Endothelial cell (in vitro differentiated cells): ENCODE measurements at regions not wholly inside any gene's neighbourhood (a gene's known extent, or its start where the extent isn't known, plus 50 kb on each side); places are given as distances from the start of the nearest gene placed in this dataset.

Experiments used
- DNase-seq: peaks from one replicate; pipeline ENCODE4 v3.0.0; 2021; ENCODE audit warnings: low spot score
- H3K27ac Mint-ChIP-seq: one replicate; pipeline ENCODE4 v1.8.0; 2021; ENCODE audit warnings: mixed read lengths, inconsistent platforms; ENCODE audit not compliant: unreplicated experiment
- H3K27me3 Mint-ChIP-seq: one replicate; pipeline ENCODE4 v1.8.0; 2021; ENCODE audit warnings: mild to moderate bottlenecking, moderate library complexity, mixed read lengths, inconsistent platforms; ENCODE audit not compliant: unreplicated experiment
- H3K36me3 Mint-ChIP-seq: one replicate; pipeline ENCODE4 v1.8.0; 2021; ENCODE audit warnings: mild to moderate bottlenecking, low read depth, mixed read lengths, inconsistent platforms; ENCODE audit not compliant: unreplicated experiment
- H3K4me1 Mint-ChIP-seq: one replicate; pipeline ENCODE4 v1.8.0; 2021; ENCODE audit warnings: mild to moderate bottlenecking, mixed read lengths, inconsistent platforms; ENCODE audit not compliant: unreplicated experiment
- H3K4me3 Mint-ChIP-seq: one replicate; pipeline ENCODE4 v1.8.0; 2021; ENCODE audit warnings: mild to moderate bottlenecking, mixed read lengths, inconsistent platforms; ENCODE audit not compliant: unreplicated experiment
- H3K9me3 Mint-ChIP-seq: one replicate; pipeline ENCODE4 v1.8.0; 2021; ENCODE audit warnings: mixed read lengths, inconsistent platforms; ENCODE audit not compliant: unreplicated experiment
- TF ChIP-seq, protein P1 (sequence below): fragments of 200-600 bp; sonication (generic); IDR thresholded peaks from one replicate; pipeline ENCODE4 v1.5.0; 2021; ENCODE audit warnings: antibody characterized with exemption; ENCODE audit not compliant: unreplicated experiment

GRCh38 chr14:29030121-29030520 lies 263.5 kb downstream of the FOXG1 start:
- no peaks in the 10 kb centered on the region for H3K9me3 Mint-ChIP-seq
- no peak for DNase-seq
- no peak overlapping the region for H3K4me3 Mint-ChIP-seq
- peaks cover 5% of the 10 kb centered on the region for H3K4me1 Mint-ChIP-seq
- peaks cover 1% of the 10 kb centered on the region for H3K27me3 Mint-ChIP-seq
- H3K36me3 Mint-ChIP-seq: no peaks in the 10 kb centered on the region
- H3K27ac Mint-ChIP-seq: no peak overlapping the region
- TF ChIP-seq, protein P1, sequence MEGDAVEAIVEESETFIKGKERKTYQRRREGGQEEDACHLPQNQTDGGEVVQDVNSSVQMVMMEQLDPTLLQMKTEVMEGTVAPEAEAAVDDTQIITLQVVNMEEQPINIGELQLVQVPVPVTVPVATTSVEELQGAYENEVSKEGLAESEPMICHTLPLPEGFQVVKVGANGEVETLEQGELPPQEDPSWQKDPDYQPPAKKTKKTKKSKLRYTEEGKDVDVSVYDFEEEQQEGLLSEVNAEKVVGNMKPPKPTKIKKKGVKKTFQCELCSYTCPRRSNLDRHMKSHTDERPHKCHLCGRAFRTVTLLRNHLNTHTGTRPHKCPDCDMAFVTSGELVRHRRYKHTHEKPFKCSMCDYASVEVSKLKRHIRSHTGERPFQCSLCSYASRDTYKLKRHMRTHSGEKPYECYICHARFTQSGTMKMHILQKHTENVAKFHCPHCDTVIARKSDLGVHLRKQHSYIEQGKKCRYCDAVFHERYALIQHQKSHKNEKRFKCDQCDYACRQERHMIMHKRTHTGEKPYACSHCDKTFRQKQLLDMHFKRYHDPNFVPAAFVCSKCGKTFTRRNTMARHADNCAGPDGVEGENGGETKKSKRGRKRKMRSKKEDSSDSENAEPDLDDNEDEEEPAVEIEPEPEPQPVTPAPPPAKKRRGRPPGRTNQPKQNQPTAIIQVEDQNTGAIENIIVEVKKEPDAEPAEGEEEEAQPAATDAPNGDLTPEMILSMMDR: no peak

- peaks cover 1% of the 10 kb centered on the region for H3K27me3 Mint-ChIP-seq
- H3K4me1 Mint-ChIP-seq: peaks cover 5% of the 10 kb centered on the region
- H3K36me3 Mint-ChIP-seq: no peaks in the 10 kb centered on the region
- no peak overlapping the region for H3K4me3 Mint-ChIP-seq
- DNase-seq: no peak
- H3K9me3 Mint-ChIP-seq: no peaks in the 10 kb centered on the region
- no peak overlapping the region for H3K27ac Mint-ChIP-seq
- TF ChIP-seq, protein P1: no peak
Observed at GRCh38 chr14:29030970-29031369, 264.4 kb downstream of the FOXG1 start.

- TF ChIP-seq, protein P1: no peak
- peaks cover 2% of the 10 kb centered on the region for H3K4me1 Mint-ChIP-seq
- no peak overlapping the region for H3K4me3 Mint-ChIP-seq
- DNase-seq: no peak
- H3K27me3 Mint-ChIP-seq: peaks cover 1% of the 10 kb centered on the region
- no peaks in the 10 kb centered on the region for H3K36me3 Mint-ChIP-seq
- no peak overlapping the region for H3K27ac Mint-ChIP-seq
- H3K9me3 Mint-ChIP-seq: no peaks in the 10 kb centered on the region
Observed at GRCh38 chr14:29035134-29035533, 268.5 kb downstream of the FOXG1 start.

GRCh38 chr14:29037411-29037810 lies 270.8 kb downstream of the FOXG1 start:
- Mint-ChIP-seq H3K9me3 (no peaks in the 10 kb centered on the region), H3K27me3 (peaks cover 1% of the 10 kb centered on the region), H3K4me3 (no peak overlapping the region), H3K36me3 (no peaks in the 10 kb centered on the region), H3K4me1 (peaks cover 2% of the 10 kb centered on the region), H3K27ac (no peak overlapping the region)
- TF ChIP-seq, protein P1: no peak
- DNase-seq: no peak

DNA sequence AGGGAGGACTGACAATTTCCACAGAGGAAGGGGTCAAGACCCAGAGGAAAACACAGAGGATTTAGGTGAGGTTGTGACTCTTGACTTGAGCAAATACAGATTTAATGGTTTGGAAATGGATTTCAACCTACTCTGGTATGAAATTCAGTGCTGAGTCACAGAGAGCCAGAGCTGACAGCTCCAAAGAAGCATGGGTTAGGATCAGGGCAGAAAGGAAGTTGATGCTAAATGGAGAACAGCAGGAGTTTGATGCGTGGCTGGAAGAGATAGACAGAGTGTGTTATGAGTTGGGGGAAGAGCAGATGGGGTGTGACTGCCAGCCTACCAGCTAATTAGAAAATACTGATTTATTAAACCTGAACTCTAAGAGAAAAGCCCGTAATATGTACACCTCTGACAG lies 272.6 kb downstream of the FOXG1 start:
- no peak for DNase-seq
- Mint-ChIP-seq H3K4me1 (peaks cover 2% of the 10 kb centered on the region), H3K27ac (no peak overlapping the region), H3K36me3 (no peaks in the 10 kb centered on the region), H3K9me3 (no peaks in the 10 kb centered on the region), H3K27me3 (no peaks in the 10 kb centered on the region), H3K4me3 (no peak overlapping the region)
- TF ChIP-seq, protein P1: no peak
